Hypothalamus (tissue), 51 donors: ENCODE measurements at regions not wholly inside any gene's neighbourhood (a gene's known extent, or its start where the extent isn't known, plus 50 kb on each side); places are given as distances from the start of the nearest gene placed in this dataset.

ENCODE experiments used
- DNase-seq, 51 donors: peaks; one replicate each; lab custom pipeline; 2025; lab: John Stamatoyannopoulos, UW

- DNase-seq = no peak
These were observed 164.9 kb upstream of the ADGRL2 start for GRCh38 chr1:81635816-81636215.

- no peak for DNase-seq
These were observed 166.4 kb upstream of the ADGRL2 start for GRCh38 chr1:81634294-81634693.

- no peak for DNase-seq
These were observed 181.6 kb upstream of the ADGRL2 start for GRCh38 chr1:81619156-81619555.

GRCh38 chr1:81618376-81618775 is 182.4 kb upstream of the ADGRL2 start:
- DNase-seq = no peak

- no peak for DNase-seq
These were observed 183.3 kb upstream of the ADGRL2 start for GRCh38 chr1:81617308-81617967.

- no peak for DNase-seq
These were observed 186.9 kb upstream of the ADGRL2 start for GRCh38 chr1:81613803-81614202.

GRCh38 chr1:81607924-81608323 is 192.8 kb upstream of the ADGRL2 start:
- no peak for DNase-seq

- no peak for DNase-seq
These were observed 193.6 kb upstream of the ADGRL2 start for GRCh38 chr1:81607086-81607485.

- DNase-seq = no peak
These were observed 194.1 kb upstream of the ADGRL2 start for GRCh38 chr1:81606656-81607055.

- no peak for DNase-seq
These were observed 195.7 kb upstream of the ADGRL2 start for GRCh38 chr1:81605023-81605422.

GRCh38 chr1:81600878-81601622 is 199.7 kb upstream of the ADGRL2 start:
- DNase-seq = no peak

GRCh38 chr1:81600363-81600762 is 200.4 kb upstream of the ADGRL2 start:
- DNase-seq = no peak

- DNase-seq = no peak
These were observed 202.1 kb upstream of the ADGRL2 start for GRCh38 chr1:81598623-81599022.

GRCh38 chr1:81597720-81598426 is 202.9 kb upstream of the ADGRL2 start:
- no peak for DNase-seq

- peak in 1 of 51 donors; percentile 50 for DNase-seq
These were observed 204.4 kb upstream of the ADGRL2 start for GRCh38 chr1:81596341-81596740.

- DNase-seq = no peak
These were observed 206.5 kb upstream of the ADGRL2 start for GRCh38 chr1:81594206-81594605.

- DNase-seq = no peak
These were observed 208.5 kb upstream of the ADGRL2 start for GRCh38 chr1:81592233-81592632.

GRCh38 chr1:81590171-81590570 is 210.6 kb upstream of the ADGRL2 start:
- DNase-seq = no peak

- no peak for DNase-seq
These were observed 212.6 kb upstream of the ADGRL2 start for GRCh38 chr1:81588149-81588548.

GRCh38 chr1:81587426-81587825 is 213.3 kb upstream of the ADGRL2 start:
- no peak for DNase-seq

GRCh38 chr1:81585371-81585770 is 215.4 kb upstream of the ADGRL2 start:
- DNase-seq = no peak

- DNase-seq = no peak
These were observed 216.3 kb upstream of the ADGRL2 start for GRCh38 chr1:81584398-81584797.
